B cell (primary cell): ENCODE measurements at regions not wholly inside any gene's neighbourhood (a gene's known extent, or its start where the extent isn't known, plus 50 kb on each side); places are given as distances from the start of the nearest gene placed in this dataset.

Experiments
- ATAC-seq: fragments of 200-7000 bp; cut with Tn5 transposase; one replicate; pipeline ENCODE4 v1.10.0; 2021; ENCODE audit warnings: low read depth, mild to moderate bottlenecking, moderate number of reproducible peaks, moderate library complexity
- CTCF ChIA-PET: fragments of 350-600 bp; sonication (Branson Sonifier 250); formaldehyde crosslinking; loops from one replicate; lab custom pipeline; 2021; ENCODE audit warnings: antibody characterized with exemption, inconsistent platforms; lab: Charles Lee
- POLR2A ChIA-PET: fragments of 350-600 bp; sonication (Branson Sonifier 250); formaldehyde crosslinking; loops from one replicate; lab custom pipeline; 2021; ENCODE audit warnings: antibody characterized with exemption; lab: Charles Lee
- DNase-seq: peaks from one replicate; pipeline ENCODE4 v3.0.0; 2013
- H2AFZ ChIP-seq: 2 replicates; pipeline ENCODE4 v1.6.1; 2012; ENCODE audit warnings: mild to moderate bottlenecking, low read depth, low read length; ENCODE audit not compliant: insufficient read depth, poor library complexity, severe bottlenecking
- H3K27ac ChIP-seq, 2 donors: 1 replicate in 1 of 2; 2 replicates in 1 of 2; pipeline ENCODE4 v1.5.1; 2012 to 2013; ENCODE audit warnings: low read length in 2 of 2, mild to moderate bottlenecking in 2 of 2, moderate library complexity in 1 of 2
- H3K27me3 ChIP-seq, 4 experiments: fragments of 200-600 bp in 1 of 4; sonication (generic) in 1 of 4; replicated peaks in 1 of 4; 1 replicate in 2 of 4; 2 replicates in 2 of 4; pipeline versions ENCODE4 v1.6.1 to v1.7.0; 2013 to 2016; ENCODE audit warnings: low read length in 3 of 4, mild to moderate bottlenecking in 2 of 4, mixed read lengths in 1 of 4, moderate library complexity in 1 of 4; ENCODE audit not compliant: insufficient read depth in 4 of 4, control insufficient read depth in 3 of 4; ENCODE audit errors: control extremely low read depth in 1 of 4
- H3K36me3 ChIP-seq, 2 experiments: replicated peaks in 1 of 2; 1 replicate in 1 of 2; 2 replicates in 1 of 2; pipeline versions ENCODE4 v1.6.1 to v1.7.1; 2013; ENCODE audit warnings: low read length in 1 of 2; ENCODE audit not compliant: insufficient read depth in 2 of 2, control insufficient read depth in 1 of 2; ENCODE audit errors: control extremely low read depth in 1 of 2, extremely low read depth in 1 of 2
- H3K4me1 ChIP-seq, 2 donors: fragments of 200-600 bp in 1 of 2; sonication (generic) in 1 of 2; 1 replicate in 1 of 2; 2 replicates in 1 of 2; pipeline versions ENCODE4 v1.5.1 to v1.6.1; 2013 to 2017; ENCODE audit warnings: low read length in 2 of 2; ENCODE audit not compliant: control insufficient read depth in 2 of 2, insufficient read depth in 2 of 2
- H3K4me2 ChIP-seq: replicated peaks from 2 replicates; pipeline ENCODE3; 2012; ENCODE audit warnings: mild to moderate bottlenecking, low read depth, low read length; ENCODE audit not compliant: poor library complexity, severe bottlenecking
- H3K4me3 ChIP-seq, 5 experiments: fragments of 200-600 bp in 1 of 5; sonication (generic) in 1 of 5; 1 replicate in 3 of 5; 2 replicates in 2 of 5; pipeline versions ENCODE4 v1.5.1 to v1.7.0; 2011 to 2016; ENCODE audit warnings: low read length in 4 of 5, mild to moderate bottlenecking in 4 of 5, low read depth in 2 of 5, control low read depth in 1 of 5, moderate library complexity in 1 of 5; ENCODE audit not compliant: insufficient read depth in 1 of 5; ENCODE audit errors: control extremely low read depth in 1 of 5, extremely low read depth in 1 of 5
- H3K79me2 ChIP-seq: fragments of 200-600 bp; sonication (generic); one replicate; pipeline ENCODE4 v1.6.0; 2016; ENCODE audit warnings: low read length; ENCODE audit not compliant: control insufficient read depth, insufficient read depth
- H3K9ac ChIP-seq: fragments of 200-600 bp; sonication (generic); 2 replicates; pipeline ENCODE4 v1.6.1; 2017; ENCODE audit warnings: mild to moderate bottlenecking, low read length, moderate library complexity
- H3K9me3 ChIP-seq, 3 donors: one replicate each; pipeline versions ENCODE4 v1.6.1 to v1.7.1; 2013; ENCODE audit warnings: low read length in 2 of 3; ENCODE audit not compliant: control insufficient read depth in 2 of 3, insufficient read depth in 1 of 3; ENCODE audit errors: control extremely low read depth in 1 of 3
- H4K20me1 ChIP-seq: 2 replicates; pipeline ENCODE4 v1.6.0; 2012; ENCODE audit warnings: mild to moderate bottlenecking, low read length; ENCODE audit not compliant: insufficient read depth, control insufficient read depth, poor library complexity, severe bottlenecking
- H3K27ac Mint-ChIP-seq: one replicate; pipeline ENCODE4 v1.8.0; 2021; ENCODE audit warnings: mixed read lengths
- H3K27me3 Mint-ChIP-seq: one replicate; pipeline ENCODE4 v1.8.0; 2021; ENCODE audit warnings: mixed read lengths
- H3K4me1 Mint-ChIP-seq: one replicate; pipeline ENCODE4 v1.8.0; 2021; ENCODE audit warnings: mixed read lengths
- H3K4me3 Mint-ChIP-seq: one replicate; pipeline ENCODE4 v1.8.0; 2021; ENCODE audit warnings: mixed read lengths
- H3K9me3 Mint-ChIP-seq: one replicate; pipeline ENCODE4 v1.8.0; 2022; ENCODE audit warnings: mixed read lengths; ENCODE audit not compliant: insufficient read depth
- CTCF ChIP-seq: fragments of 200-600 bp; IDR thresholded peaks from one replicate; pipeline ENCODE4 v1.8.0; 2022; ENCODE audit warnings: antibody characterized with exemption, mild to moderate bottlenecking
- EZH2 ChIP-seq: IDR thresholded peaks from 2 replicates; pipeline ENCODE4 v1.6.1; 2012; ENCODE audit warnings: borderline replicate concordance, low read depth, mild to moderate bottlenecking, moderate library complexity, low read length; ENCODE audit not compliant: insufficient read depth, poor library complexity, severe bottlenecking
- WGBS: methylation state at CpG from one replicate; pipeline ENCODE4 v1.1.5; 2013; ENCODE audit warnings: missing lambda C conversion rate; ENCODE audit not compliant: insufficient coverage; 5-methylcytosine and 5-hydroxymethylcytosine counted together
- intact Hi-C: fragments of 100-400 bp; cut with micrococcal nuclease; formaldehyde crosslinking; loops from one replicate; pipeline ENCODE4 v1.10.0; 2022

GRCh38 chr2:5472673-5473072 is 219.5 kb upstream of the SOX11 start:
- no peaks in the 10 kb centered on the region for H3K27me3 Mint-ChIP-seq

DNA sequence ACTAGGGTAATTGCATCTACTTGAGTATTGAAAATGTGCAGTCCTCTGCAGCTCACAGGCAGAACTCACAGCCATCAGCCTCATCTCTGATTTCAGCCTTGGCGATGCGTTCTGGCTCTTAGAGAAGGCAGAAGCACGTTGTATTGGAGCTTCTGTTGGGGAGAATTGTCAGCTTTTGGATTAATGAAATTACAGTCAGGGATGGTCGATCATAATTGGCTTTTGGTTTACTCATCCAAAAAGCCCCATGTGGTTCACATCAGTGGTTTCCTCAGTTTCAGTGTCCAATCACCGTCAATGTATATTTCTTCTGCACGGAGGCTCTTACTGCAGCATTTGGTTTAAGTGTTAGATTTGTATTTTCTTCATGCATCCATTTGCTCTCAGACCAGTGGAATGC is 218.5 kb upstream of the SOX11 start:
- Mint-ChIP-seq H3K27ac (no peak overlapping the region), H3K4me1 (no peaks in the 10 kb centered on the region), H3K9me3 (no peaks in the 10 kb centered on the region), H3K27me3 (no peaks in the 10 kb centered on the region), H3K4me3 (no peak overlapping the region)
- Histone ChIP-seq H3K36me3 (no peaks in the 10 kb centered on the region), H3K27me3 (no peaks in the 10 kb centered on the region), H3K9ac (no peak overlapping the region), H3K4me3 (no peak overlapping the region), H3K9me3 (peaks cover 0 to 6% (median 0%) of the 10 kb centered on the region in 3 donors), H2AFZ (no peak overlapping the region), H4K20me1 (no peaks in the 10 kb centered on the region), H3K4me2 (no peak overlapping the region), H3K27ac (no peak overlapping the region), H3K79me2 (no peaks in the 10 kb centered on the region), H3K4me1 (no peaks in the 10 kb centered on the region)
- DNase-seq, result no peak
- no peak for ATAC-seq
- TF ChIP-seq CTCF, result no peak
- TF ChIP-seq EZH2, result no peak
- CTCF ChIA-PET, result no interaction called here
- intact Hi-C loops, result no loop called here
- WGBS, result 72% methylated on average over 2 of the region's 6 CpGs
- POLR2A ChIA-PET, result no interaction called here

More at GRCh38 chr2:5472673-5473072, 219.5 kb upstream of the SOX11 start:
- 100% methylated on average over 1 of the region's 4 CpGs for WGBS
- no peaks in the 10 kb centered on the region for H3K27me3 ChIP-seq
- DNase-seq (no peak), ATAC-seq (no peak)
- POLR2A ChIA-PET, result no interaction called here
- H3K9me3 ChIP-seq, result peaks cover 0 to 6% (median 0%) of the 10 kb centered on the region in 3 donors
- H3K27ac ChIP-seq, result no peak overlapping the region
- H3K4me1 ChIP-seq, result no peaks in the 10 kb centered on the region
- TF ChIP-seq CTCF (no peak), EZH2 (no peak)
- CTCF ChIA-PET, result no interaction called here
- Mint-ChIP-seq H3K4me3 (no peak overlapping the region), H3K9me3 (no peaks in the 10 kb centered on the region), H3K27ac (no peak overlapping the region), H3K4me1 (no peaks in the 10 kb centered on the region)
- H2AFZ ChIP-seq, result no peak overlapping the region
- no peak overlapping the region for H3K4me3 ChIP-seq
- no peaks in the 10 kb centered on the region for H3K36me3 ChIP-seq
- no peak overlapping the region for H3K9ac ChIP-seq
- H4K20me1 ChIP-seq, result no peaks in the 10 kb centered on the region
- no peak overlapping the region for H3K4me2 ChIP-seq
- intact Hi-C loops, result no loop called here
- H3K79me2 ChIP-seq, result no peaks in the 10 kb centered on the region
